GM12878 (cell line): ENCODE measurements at regions not wholly inside any gene's neighbourhood (a gene's known extent, or its start where the extent isn't known, plus 50 kb on each side); places are given as distances from the start of the nearest gene placed in this dataset.

Experiments
- ATAC-seq: fragments of 200-7000 bp; cut with Tn5 transposase; 3 replicates; pipeline ENCODE4 v1.9.1; 2020; ENCODE audit warnings: mild to moderate bottlenecking, moderate library complexity
- BruUV-seq: library from RNA; stranded (reverse); fragments of 400-500 nt; replicated peaks from 2 replicates; lab custom pipeline; 2021; lab: Mats Ljungman, UMichigan
- CTCF ChIA-PET: fragments of 300-600 bp; sonication (Branson Sonifier 250); formaldehyde crosslinking; extraction: SDS; loops from one replicate; lab custom pipeline; 2021; ENCODE audit warnings: inconsistent platforms; lab: Yijun Ruan, JAX
- POLR2A ChIA-PET: fragments of 350-600 bp; formaldehyde crosslinking; extraction: SDS; loops from one replicate; lab custom pipeline; 2021; ENCODE audit warnings: inconsistent platforms; lab: Charles Lee
- RAD21 ChIA-PET: fragments of 300-600 bp; sonication (Branson Sonifier 250); formaldehyde crosslinking; loops from one replicate; lab custom pipeline; 2023; ENCODE audit warnings: antibody characterized with exemption; ENCODE audit not compliant: unreplicated experiment; lab: Charles Lee
- SMC1A ChIA-PET: fragments of 300-600 bp; sonication (Branson Sonifier 250); formaldehyde crosslinking; loops from one replicate; lab custom pipeline; 2023; ENCODE audit not compliant: unreplicated experiment, uncharacterized antibody; lab: Charles Lee
- DNase-seq: peaks from one replicate; pipeline ENCODE4 v3.0.0-alpha.2; 2011; ENCODE audit warnings: low read depth, low spot score
- FAIRE-seq: peaks from 3 replicates; lab custom pipeline; 2011; peaks lifted over from hg19 to GRCh38; lab: Jason Lieb, UNC
- H2AFZ ChIP-seq: 2 replicates; pipeline ENCODE4 v1.6.0; 2011; ENCODE audit warnings: low read depth, low read length, control low read depth; ENCODE audit not compliant: control insufficient read depth
- H3K27ac ChIP-seq: 2 replicates; pipeline ENCODE4 v1.5.1; 2011; ENCODE audit warnings: control low read depth; ENCODE audit not compliant: control insufficient read depth, insufficient read depth
- H3K27me3 ChIP-seq, 2 experiments: replicated peaks in 1 of 2; 2 replicates each; pipeline versions ENCODE4 v1.6.0 to v1.6.1; 2011; ENCODE audit warnings: low read length in 1 of 2; ENCODE audit not compliant: control insufficient read depth in 2 of 2, insufficient read depth in 2 of 2
- H3K36me3 ChIP-seq, 2 experiments: 2 replicates each; pipeline ENCODE4 v1.5.1; 2011; ENCODE audit warnings: low read length in 1 of 2; ENCODE audit not compliant: control insufficient read depth in 2 of 2, insufficient read depth in 2 of 2
- H3K4me1 ChIP-seq: 2 replicates; pipeline ENCODE4 v1.6.1; 2011; ENCODE audit warnings: mild to moderate bottlenecking, low read length, moderate library complexity, mixed read lengths; ENCODE audit not compliant: control insufficient read depth, insufficient read depth
- H3K4me2 ChIP-seq: 2 replicates; pipeline ENCODE4 v1.6.0; 2011; ENCODE audit warnings: control low read depth; ENCODE audit not compliant: control insufficient read depth, insufficient read depth
- H3K4me3 ChIP-seq: fragments of 200-600 bp; sonication (generic); 2 replicates; pipeline ENCODE4 v1.5.1; 2016
- H3K79me2 ChIP-seq: 2 replicates; pipeline ENCODE4 v1.6.0; 2011; ENCODE audit warnings: low read length; ENCODE audit not compliant: control insufficient read depth, insufficient read depth
- H3K9ac ChIP-seq: 2 replicates; pipeline ENCODE4 v1.8.0; 2011; ENCODE audit warnings: low read length, control low read depth, mixed read lengths; ENCODE audit not compliant: control insufficient read depth, insufficient read depth
- H3K9me3 ChIP-seq: replicated peaks from 3 replicates; pipeline ENCODE4 v1.5.1; 2011; ENCODE audit warnings: mild to moderate bottlenecking, low read length; ENCODE audit not compliant: control insufficient read depth, insufficient read depth
- H4K20me1 ChIP-seq: 2 replicates; pipeline ENCODE4 v1.6.0; 2011; ENCODE audit not compliant: control insufficient read depth, insufficient read depth
- BCL3 ChIP-seq: IDR thresholded peaks from 2 replicates; pipeline ENCODE4 v1.6.1; 2011; ENCODE audit warnings: borderline replicate concordance, low read depth, mild to moderate bottlenecking, moderate library complexity, low read length; ENCODE audit not compliant: insufficient read depth, poor library complexity, severe bottlenecking
- BHLHE40 ChIP-seq, 2 experiments: fragments of 450-650 bp in 1 of 2; IDR thresholded peaks; 2 replicates each; pipeline ENCODE4 v1.6.1; 2011 to 2017; ENCODE audit warnings: low read depth in 2 of 2, borderline replicate concordance in 1 of 2, improper control_type of control experiment in 1 of 2, low read length in 1 of 2, mild to moderate bottlenecking in 1 of 2
- CBX3 ChIP-seq: fragments of 200-600 bp; sonication (generic); IDR thresholded peaks from 2 replicates; pipeline ENCODE4 v1.6.1; 2016; ENCODE audit warnings: low read depth, borderline replicate concordance
- DPF2 ChIP-seq: fragments of 450-650 bp; IDR thresholded peaks from 2 replicates; pipeline ENCODE4 v1.6.1; 2017; ENCODE audit warnings: mild to moderate bottlenecking
- E4F1 ChIP-seq: fragments of 450-650 bp; IDR thresholded peaks from 2 replicates; pipeline ENCODE4 v1.6.1; 2018; ENCODE audit warnings: borderline replicate concordance, mild to moderate bottlenecking; ENCODE audit not compliant: partially characterized antibody
- EZH2 ChIP-seq: IDR thresholded peaks from 2 replicates; pipeline ENCODE4 v1.6.1; 2012; ENCODE audit warnings: low read depth, mild to moderate bottlenecking, control low read depth, inconsistent platforms, low read length, borderline replicate concordance; ENCODE audit not compliant: control insufficient read depth
- FOXK2 ChIP-seq: fragments of 450-650 bp; IDR thresholded peaks from 2 replicates; pipeline ENCODE4 v1.6.1; 2017; ENCODE audit warnings: mild to moderate bottlenecking, moderate library complexity
- GATAD2B ChIP-seq: fragments of 450-650 bp; conservative IDR thresholded peaks from 2 replicates; pipeline ENCODE4 v1.6.1; 2017; ENCODE audit warnings: low read depth, mild to moderate bottlenecking, moderate library complexity
- IKZF1 ChIP-seq: fragments of 450-650 bp; conservative IDR thresholded peaks from 2 replicates; pipeline ENCODE4 v1.6.1; 2017; ENCODE audit warnings: antibody characterized with exemption, mild to moderate bottlenecking
- IKZF2 ChIP-seq, 2 experiments: fragments of 450-650 bp; IDR thresholded peaks; 2 replicates each; pipeline ENCODE4 v1.6.1; 2017; ENCODE audit warnings: mild to moderate bottlenecking in 2 of 2, moderate library complexity in 2 of 2
- MXI1 ChIP-seq: fragments of 150-350 bp; IDR thresholded peaks from 2 replicates; pipeline ENCODE4 v1.6.1; 2011; ENCODE audit warnings: low read depth, mild to moderate bottlenecking, inconsistent platforms, low read length, improper control_type of control experiment
- RBBP5 ChIP-seq: fragments of 200-600 bp; sonication (generic); conservative IDR thresholded peaks from 2 replicates; pipeline ENCODE4 v1.6.1; 2016
- SIN3A ChIP-seq: IDR thresholded peaks from 2 replicates; pipeline ENCODE4 v1.6.1; 2012; ENCODE audit warnings: low read depth, low read length, improper control_type of control experiment
- SIX5 ChIP-seq: IDR thresholded peaks from 2 replicates; pipeline ENCODE4 v1.6.1; 2011; ENCODE audit warnings: mild to moderate bottlenecking, low read depth, low read length, moderate library complexity; ENCODE audit not compliant: severe bottlenecking
- SPI1 ChIP-seq: IDR thresholded peaks from 2 replicates; pipeline ENCODE4 v1.6.1; 2011; ENCODE audit warnings: low read depth, mild to moderate bottlenecking, low read length, moderate library complexity, borderline replicate concordance; ENCODE audit not compliant: insufficient read depth
- TAF1 ChIP-seq: IDR thresholded peaks from 2 replicates; pipeline ENCODE4 v1.6.1; 2011; ENCODE audit warnings: mild to moderate bottlenecking, low read depth, low read length, borderline replicate concordance
- TCF12 ChIP-seq: IDR thresholded peaks from 2 replicates; pipeline ENCODE4 v1.6.1; 2011; ENCODE audit warnings: low read depth, mild to moderate bottlenecking, low read length
- YBX1 ChIP-seq: fragments of 450-650 bp; IDR thresholded peaks from 2 replicates; pipeline ENCODE4 v1.6.1; 2016; ENCODE audit warnings: antibody characterized with exemption
- ZBED1 ChIP-seq: IDR thresholded peaks from 2 replicates; pipeline ENCODE4 v1.6.1; 2016; ENCODE audit warnings: borderline replicate concordance
- ZZZ3 ChIP-seq: IDR thresholded peaks from 2 replicates; pipeline ENCODE4 v1.6.1; 2011; ENCODE audit warnings: low read depth; ENCODE audit not compliant: control insufficient read depth, insufficient read length
- WGBS: methylation state at CpG from one replicate; pipeline ENCODE4 v1.1.6; 2016; ENCODE audit warnings: low lambda C conversion rate; ENCODE audit not compliant: insufficient replicate concordance, insufficient coverage; ENCODE audit errors: missing lambda C conversion rate; 5-methylcytosine and 5-hydroxymethylcytosine counted together
- in situ Hi-C: fragments of 300-500 bp; cut with MboI; formaldehyde crosslinking; loops from 9 replicates; pipeline ENCODE4 v1.14.3; 2018; ENCODE audit warnings: mixed read lengths
- intact Hi-C: fragments of 100-400 bp; cut with micrococcal nuclease; formaldehyde crosslinking; loops from one replicate; pipeline ENCODE4 v1.14.2; 2022; ENCODE audit not compliant: unreplicated experiment
- TF ChIP-seq, protein P1 (sequence below): fragments of 450-650 bp; IDR thresholded peaks from 2 replicates; pipeline ENCODE4 v1.6.1; 2017; ENCODE audit warnings: low read depth, mild to moderate bottlenecking, moderate library complexity

GRCh38 chr5:155929112-155929511 lies 397.9 kb upstream of the SGCD start (continued):
- no peak for TF ChIP-seq MXI1
- no peak for TF ChIP-seq BCL3
- no peak for TF ChIP-seq EZH2
- no peak for TF ChIP-seq SIN3A
- TF ChIP-seq SIX5 = no peak
- no peak for TF ChIP-seq TCF12
- no peak for TF ChIP-seq SPI1

- H3K4me3 ChIP-seq = no peak overlapping the region
- DNase-seq (no peak), ATAC-seq (no peak), FAIRE-seq (no peak)
- BruUV-seq = no TSS peak
- ChIA-PET CTCF (interaction anchor here (0.9 to 1.3 kb wide), 2 partner anchors 9 to 27 kb away, joined by 3 to 5 read pairs; no protein-coding TSS in a partner anchor), POLR2A (no interaction called here), RAD21 (no interaction called here), SMC1A (no interaction called here)
- no peak overlapping the region for H3K9ac ChIP-seq
- H3K4me1 ChIP-seq = no peaks in the 10 kb centered on the region
- H3K27ac ChIP-seq = no peak overlapping the region
- 0% methylated on average over 1 of the region's 1 CpG for whole genome bisulfite sequencing
- H3K79me2 ChIP-seq = no peaks in the 10 kb centered on the region
- intact Hi-C loops (no loop called here), in situ Hi-C loops (no loop called here)
- H3K9me3 ChIP-seq = no peaks in the 10 kb centered on the region
- no peaks in the 10 kb centered on the region for H4K20me1 ChIP-seq
- H3K27me3 ChIP-seq = no peaks in the 10 kb centered on the region; a peak in 3 of 4 replicates
- no peaks in the 10 kb centered on the region for H3K36me3 ChIP-seq
- no peak overlapping the region for H2AFZ ChIP-seq
- no peak overlapping the region for H3K4me2 ChIP-seq
- TF ChIP-seq CBX3 (no peak), BHLHE40 (IDR thresholded peaks at IDR 0.05; ENCODE audit: borderline replicate concordance in 1 of 2, low read depth in 2 of 2, low read length in 1 of 2) (no peak), YBX1 (no peak), DPF2 (no peak), IKZF1 (no peak), FOXK2 (no peak), GATAD2B (no peak), TAF1 (no peak), ZBED1 (no peak), RBBP5 (no peak), ZZZ3 (no peak), E4F1 (no peak), IKZF2 (IDR thresholded peaks at IDR 0.05) (no peak)
- TF ChIP-seq, protein P1, sequence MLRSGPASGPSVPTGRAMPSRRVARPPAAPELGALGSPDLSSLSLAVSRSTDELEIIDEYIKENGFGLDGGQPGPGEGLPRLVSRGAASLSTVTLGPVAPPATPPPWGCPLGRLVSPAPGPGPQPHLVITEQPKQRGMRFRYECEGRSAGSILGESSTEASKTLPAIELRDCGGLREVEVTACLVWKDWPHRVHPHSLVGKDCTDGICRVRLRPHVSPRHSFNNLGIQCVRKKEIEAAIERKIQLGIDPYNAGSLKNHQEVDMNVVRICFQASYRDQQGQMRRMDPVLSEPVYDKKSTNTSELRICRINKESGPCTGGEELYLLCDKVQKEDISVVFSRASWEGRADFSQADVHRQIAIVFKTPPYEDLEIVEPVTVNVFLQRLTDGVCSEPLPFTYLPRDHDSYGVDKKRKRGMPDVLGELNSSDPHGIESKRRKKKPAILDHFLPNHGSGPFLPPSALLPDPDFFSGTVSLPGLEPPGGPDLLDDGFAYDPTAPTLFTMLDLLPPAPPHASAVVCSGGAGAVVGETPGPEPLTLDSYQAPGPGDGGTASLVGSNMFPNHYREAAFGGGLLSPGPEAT = no peak
These were observed 392.0 kb upstream of the SGCD start for GRCh38 chr5:155934964-155935363.
